HEK293 (cell line): ENCODE measurements at regions not wholly inside any gene's neighbourhood (a gene's known extent, or its start where the extent isn't known, plus 50 kb on each side); places are given as distances from the start of the nearest gene placed in this dataset.

ENCODE experiments used
- CTCF ChIA-PET: fragments of 350-600 bp; formaldehyde crosslinking; extraction: SDS; loops from one replicate; lab custom pipeline; 2021; ENCODE audit warnings: antibody characterized with exemption; lab: Yijun Ruan, JAX
- POLR2A ChIA-PET: fragments of 300-600 bp; formaldehyde crosslinking; extraction: SDS; loops from one replicate; lab custom pipeline; 2020; ENCODE audit warnings: antibody characterized with exemption, inconsistent platforms; lab: Yijun Ruan, JAX
- H3K27ac ChIP-seq: fragments of 200-500 bp; sonication (Bioruptor generic); 2 replicates; pipeline ENCODE4 v1.5.1; 2014; ENCODE audit warnings: low read depth, low read length, control low read depth, inconsistent platforms; ENCODE audit errors: extremely low read depth
- H3K36me3 ChIP-seq, 2 experiments: fragments of 200-500 bp in 1 of 2; sonication (Bioruptor generic) in 1 of 2; 1 replicate in 1 of 2; 2 replicates in 1 of 2; pipeline ENCODE4 v1.5.1; 2014 to 2017; ENCODE audit warnings: inconsistent platforms in 2 of 2, low read length in 2 of 2; ENCODE audit not compliant: control insufficient read depth in 2 of 2, insufficient read depth in 1 of 2
- H3K4me1 ChIP-seq: fragments of 200-500 bp; sonication (Bioruptor generic); 2 replicates; pipeline ENCODE4 v1.5.1; 2014; ENCODE audit warnings: mild to moderate bottlenecking, low read length, inconsistent platforms; ENCODE audit not compliant: control insufficient read depth, insufficient read depth
- H3K4me3 ChIP-seq: 2 replicates; pipeline ENCODE4 v1.5.1; 2011; ENCODE audit warnings: low read depth, mild to moderate bottlenecking, control low read depth, low read length, moderate library complexity
- H3K9me3 ChIP-seq: fragments of 200-500 bp; sonication (Bioruptor generic); 2 replicates; pipeline ENCODE4 v1.5.1; 2014; ENCODE audit warnings: low read depth, low read length, inconsistent platforms; ENCODE audit not compliant: control insufficient read depth, insufficient read depth
- EGR2 ChIP-seq: fragments of 450-650 bp; formaldehyde crosslinking; IDR thresholded peaks from 2 replicates; pipeline ENCODE4 v1.5.1; 2016; ENCODE audit warnings: low read depth, missing biosample characterization, missing genetic modification characterization
- GLI4 ChIP-seq: fragments of 450-650 bp; formaldehyde crosslinking; IDR thresholded peaks from 2 replicates; pipeline ENCODE4 v1.5.1; 2016; ENCODE audit warnings: missing biosample characterization, missing genetic modification characterization
- PATZ1 ChIP-seq: fragments of 450-650 bp; formaldehyde crosslinking; IDR thresholded peaks from 2 replicates; pipeline ENCODE4 v1.5.1; 2016; ENCODE audit warnings: missing biosample characterization, missing genetic modification characterization
- PRDM1 ChIP-seq: fragments of 450-650 bp; formaldehyde crosslinking; IDR thresholded peaks from 2 replicates; pipeline ENCODE4; 2016; ENCODE audit warnings: missing biosample characterization, missing genetic modification characterization
- ZNF146 ChIP-seq: fragments of 450-650 bp; formaldehyde crosslinking; IDR thresholded peaks from 2 replicates; pipeline ENCODE4 v1.5.1; 2016; ENCODE audit warnings: missing biosample characterization, missing genetic modification characterization
- ZNF391 ChIP-seq: fragments of 450-650 bp; formaldehyde crosslinking; IDR thresholded peaks from 2 replicates; pipeline ENCODE4 v1.5.1; 2016; ENCODE audit warnings: low read depth, missing biosample characterization, missing genetic modification characterization, borderline replicate concordance
- ZNF433 ChIP-seq: fragments of 450-650 bp; formaldehyde crosslinking; IDR thresholded peaks from 2 replicates; pipeline ENCODE4 v1.5.1; 2016; ENCODE audit warnings: missing biosample characterization, missing genetic modification characterization, low read depth
- ZNF501 ChIP-seq: fragments of 450-650 bp; formaldehyde crosslinking; IDR thresholded peaks from 2 replicates; pipeline ENCODE4 v1.5.1; 2016; ENCODE audit warnings: missing biosample characterization, missing genetic modification characterization
- ZNF510 ChIP-seq: fragments of 450-650 bp; formaldehyde crosslinking; IDR thresholded peaks from 2 replicates; pipeline ENCODE4 v1.5.1; 2018; ENCODE audit warnings: mild to moderate bottlenecking, missing genetic modification characterization, missing biosample characterization; ENCODE audit not compliant: insufficient replicate concordance
- ZNF530 ChIP-seq: fragments of 450-650 bp; formaldehyde crosslinking; IDR thresholded peaks from 2 replicates; pipeline ENCODE4 v1.5.1; 2016; ENCODE audit warnings: low read depth, missing biosample characterization, missing genetic modification characterization
- ZNF549 ChIP-seq: fragments of 450-650 bp; IDR thresholded peaks from 2 replicates; pipeline ENCODE4 v1.5.1; 2018; ENCODE audit warnings: missing biosample characterization, missing genetic modification characterization, mild to moderate bottlenecking, inconsistent platforms, moderate library complexity
- ZNF768 ChIP-seq: fragments of 450-650 bp; formaldehyde crosslinking; IDR thresholded peaks from 2 replicates; pipeline ENCODE4 v1.5.1; 2018; ENCODE audit warnings: missing biosample characterization, mild to moderate bottlenecking, missing genetic modification characterization
- ZSCAN30 ChIP-seq: fragments of 450-650 bp; IDR thresholded peaks from 2 replicates; pipeline ENCODE4 v1.5.1; 2018; ENCODE audit warnings: missing biosample characterization, mild to moderate bottlenecking, missing genetic modification characterization, moderate library complexity
- TF ChIP-seq, protein P1 (sequence below): fragments of 450-650 bp; formaldehyde crosslinking; conservative IDR thresholded peaks from 2 replicates; pipeline ENCODE4 v1.5.1; 2016; ENCODE audit warnings: low read depth, missing biosample characterization, missing genetic modification characterization
- TF ChIP-seq, protein P2 (sequence below): fragments of 450-650 bp; formaldehyde crosslinking; IDR thresholded peaks from 2 replicates; pipeline ENCODE4 v1.5.0; 2017; ENCODE audit warnings: missing biosample characterization, missing genetic modification characterization, borderline replicate concordance
- TF ChIP-seq, protein P3 (sequence below): fragments of 450-650 bp; formaldehyde crosslinking; IDR thresholded peaks from 2 replicates; pipeline ENCODE4 v1.5.1; 2016; ENCODE audit warnings: missing biosample characterization, missing genetic modification characterization, low read depth

DNA sequence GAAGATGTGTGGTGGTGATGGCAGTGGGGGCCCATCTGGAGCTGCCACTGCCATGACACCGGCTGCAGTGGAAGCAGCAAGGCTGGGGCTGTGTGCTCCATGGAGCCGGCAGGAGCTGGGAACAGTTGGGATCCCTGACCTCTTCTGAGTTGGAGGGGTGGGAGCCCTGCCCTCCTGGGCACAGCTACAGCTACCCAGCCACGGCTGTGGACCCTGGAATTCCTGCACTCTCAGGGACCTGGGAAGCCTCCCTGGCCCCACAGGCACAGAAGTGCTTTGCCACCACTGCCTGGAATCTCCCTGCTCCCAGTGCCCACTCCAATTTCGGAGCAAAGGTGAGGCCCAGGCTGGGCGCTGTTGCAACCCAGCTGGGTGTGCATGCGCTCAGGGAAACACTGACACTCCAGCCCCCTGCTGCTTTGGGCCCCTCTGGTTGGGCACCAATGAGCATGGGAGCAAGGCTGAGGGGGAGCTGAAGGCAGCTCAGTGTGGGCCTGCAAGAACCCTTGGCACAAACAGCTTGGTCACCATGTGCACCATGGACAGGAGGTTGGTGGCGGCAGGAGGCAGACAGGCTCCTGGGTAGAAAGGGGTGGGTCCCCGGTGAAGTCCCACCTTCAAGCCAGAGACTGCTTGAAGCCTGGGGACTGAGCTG, 817.6 kb downstream of the KCNT2 start (continued):
- TF ChIP-seq ZNF501 (tag by site-specific recombination), result no peak
- TF ChIP-seq ZNF510, result no peak

- H3K27ac ChIP-seq, result no peak overlapping the region
- no peak overlapping the region for H3K4me3 ChIP-seq
- H3K4me1 ChIP-seq, result no peaks in the 10 kb centered on the region
- no peaks in the 10 kb centered on the region for H3K36me3 ChIP-seq
- ChIA-PET POLR2A (no interaction called here), CTCF (no interaction called here)
- TF ChIP-seq ZNF768 (tag by site-specific recombination), result no peak
- no peak for TF ChIP-seq PRDM1
- TF ChIP-seq ZNF146 (tag by site-specific recombination), result no peak
- no peaks in the 10 kb centered on the region for H3K9me3 ChIP-seq
Observed at GRCh38 chr1:195789321-195789720, 818.9 kb downstream of the KCNT2 start.

DNA sequence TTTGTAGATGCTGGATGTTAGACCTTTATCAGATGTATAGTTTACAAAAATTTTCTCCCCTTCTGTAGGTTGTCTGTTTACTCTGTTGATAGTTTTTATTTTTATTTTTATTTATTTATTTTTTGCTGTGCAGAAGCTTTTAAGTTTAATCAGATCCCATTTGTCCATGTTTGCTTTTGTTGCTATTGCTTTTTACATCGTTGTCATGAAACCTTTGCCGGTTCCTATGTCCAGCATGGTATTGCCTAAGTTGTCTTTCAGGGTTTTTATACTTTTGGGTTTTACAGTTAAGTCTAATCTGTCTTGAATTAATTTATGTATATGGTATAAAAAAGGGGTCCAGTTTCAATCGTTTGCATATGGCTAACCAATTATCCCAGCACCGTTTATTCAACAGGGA, 819.5 kb downstream of the KCNT2 start:
- TF ChIP-seq ZNF549 (no peak), ZNF530 (tag by site-specific recombination) (no peak), ZNF391 (tag by site-specific recombination) (no peak), ZSCAN30 (no peak), GLI4 (tag by site-specific recombination) (no peak), PATZ1 (no peak), EGR2 (tag by site-specific recombination) (no peak), ZNF433 (tag by site-specific recombination) (no peak)
- TF ChIP-seq, protein P1, sequence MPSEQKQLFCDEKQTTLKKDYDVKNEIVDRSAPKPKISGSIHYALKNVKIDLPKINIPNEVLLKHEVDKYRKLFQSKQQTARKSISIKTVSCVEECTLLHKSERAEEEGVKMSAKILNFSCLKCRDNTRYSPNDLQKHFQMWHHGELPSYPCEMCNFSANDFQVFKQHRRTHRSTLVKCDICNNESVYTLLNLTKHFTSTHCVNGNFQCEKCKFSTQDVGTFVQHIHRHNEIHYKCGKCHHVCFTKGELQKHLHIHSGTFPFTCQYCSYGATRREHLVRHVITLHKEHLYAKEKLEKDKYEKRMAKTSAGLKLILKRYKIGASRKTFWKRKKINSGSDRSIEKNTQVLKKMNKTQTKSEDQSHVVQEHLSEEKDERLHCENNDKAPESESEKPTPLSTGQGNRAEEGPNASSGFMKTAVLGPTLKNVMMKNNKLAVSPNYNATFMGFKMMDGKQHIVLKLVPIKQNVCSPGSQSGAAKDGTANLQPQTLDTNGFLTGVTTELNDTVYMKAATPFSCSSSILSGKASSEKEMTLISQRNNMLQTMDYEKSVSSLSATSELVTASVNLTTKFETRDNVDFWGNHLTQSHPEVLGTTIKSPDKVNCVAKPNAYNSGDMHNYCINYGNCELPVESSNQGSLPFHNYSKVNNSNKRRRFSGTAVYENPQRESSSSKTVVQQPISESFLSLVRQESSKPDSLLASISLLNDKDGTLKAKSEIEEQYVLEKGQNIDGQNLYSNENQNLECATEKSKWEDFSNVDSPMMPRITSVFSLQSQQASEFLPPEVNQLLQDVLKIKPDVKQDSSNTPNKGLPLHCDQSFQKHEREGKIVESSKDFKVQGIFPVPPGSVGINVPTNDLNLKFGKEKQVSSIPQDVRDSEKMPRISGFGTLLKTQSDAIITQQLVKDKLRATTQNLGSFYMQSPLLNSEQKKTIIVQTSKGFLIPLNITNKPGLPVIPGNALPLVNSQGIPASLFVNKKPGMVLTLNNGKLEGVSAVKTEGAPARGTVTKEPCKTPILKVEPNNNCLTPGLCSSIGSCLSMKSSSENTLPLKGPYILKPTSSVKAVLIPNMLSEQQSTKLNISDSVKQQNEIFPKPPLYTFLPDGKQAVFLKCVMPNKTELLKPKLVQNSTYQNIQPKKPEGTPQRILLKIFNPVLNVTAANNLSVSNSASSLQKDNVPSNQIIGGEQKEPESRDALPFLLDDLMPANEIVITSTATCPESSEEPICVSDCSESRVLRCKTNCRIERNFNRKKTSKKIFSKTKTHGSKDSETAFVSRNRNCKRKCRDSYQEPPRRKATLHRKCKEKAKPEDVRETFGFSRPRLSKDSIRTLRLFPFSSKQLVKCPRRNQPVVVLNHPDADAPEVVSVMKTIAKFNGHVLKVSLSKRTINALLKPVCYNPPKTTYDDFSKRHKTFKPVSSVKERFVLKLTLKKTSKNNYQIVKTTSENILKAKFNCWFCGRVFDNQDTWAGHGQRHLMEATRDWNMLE (tag by site-specific recombination), result no peak
- TF ChIP-seq, protein P2, sequence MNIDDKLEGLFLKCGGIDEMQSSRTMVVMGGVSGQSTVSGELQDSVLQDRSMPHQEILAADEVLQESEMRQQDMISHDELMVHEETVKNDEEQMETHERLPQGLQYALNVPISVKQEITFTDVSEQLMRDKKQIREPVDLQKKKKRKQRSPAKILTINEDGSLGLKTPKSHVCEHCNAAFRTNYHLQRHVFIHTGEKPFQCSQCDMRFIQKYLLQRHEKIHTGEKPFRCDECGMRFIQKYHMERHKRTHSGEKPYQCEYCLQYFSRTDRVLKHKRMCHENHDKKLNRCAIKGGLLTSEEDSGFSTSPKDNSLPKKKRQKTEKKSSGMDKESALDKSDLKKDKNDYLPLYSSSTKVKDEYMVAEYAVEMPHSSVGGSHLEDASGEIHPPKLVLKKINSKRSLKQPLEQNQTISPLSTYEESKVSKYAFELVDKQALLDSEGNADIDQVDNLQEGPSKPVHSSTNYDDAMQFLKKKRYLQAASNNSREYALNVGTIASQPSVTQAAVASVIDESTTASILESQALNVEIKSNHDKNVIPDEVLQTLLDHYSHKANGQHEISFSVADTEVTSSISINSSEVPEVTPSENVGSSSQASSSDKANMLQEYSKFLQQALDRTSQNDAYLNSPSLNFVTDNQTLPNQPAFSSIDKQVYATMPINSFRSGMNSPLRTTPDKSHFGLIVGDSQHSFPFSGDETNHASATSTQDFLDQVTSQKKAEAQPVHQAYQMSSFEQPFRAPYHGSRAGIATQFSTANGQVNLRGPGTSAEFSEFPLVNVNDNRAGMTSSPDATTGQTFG (tag by site-specific recombination), result no peak
- TF ChIP-seq, protein P3, sequence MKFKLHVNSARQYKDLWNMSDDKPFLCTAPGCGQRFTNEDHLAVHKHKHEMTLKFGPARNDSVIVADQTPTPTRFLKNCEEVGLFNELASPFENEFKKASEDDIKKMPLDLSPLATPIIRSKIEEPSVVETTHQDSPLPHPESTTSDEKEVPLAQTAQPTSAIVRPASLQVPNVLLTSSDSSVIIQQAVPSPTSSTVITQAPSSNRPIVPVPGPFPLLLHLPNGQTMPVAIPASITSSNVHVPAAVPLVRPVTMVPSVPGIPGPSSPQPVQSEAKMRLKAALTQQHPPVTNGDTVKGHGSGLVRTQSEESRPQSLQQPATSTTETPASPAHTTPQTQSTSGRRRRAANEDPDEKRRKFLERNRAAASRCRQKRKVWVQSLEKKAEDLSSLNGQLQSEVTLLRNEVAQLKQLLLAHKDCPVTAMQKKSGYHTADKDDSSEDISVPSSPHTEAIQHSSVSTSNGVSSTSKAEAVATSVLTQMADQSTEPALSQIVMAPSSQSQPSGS (tag by site-specific recombination), result no peak
- Histone ChIP-seq H3K4me3 (no peak overlapping the region), H3K27ac (no peak overlapping the region), H3K4me1 (no peaks in the 10 kb centered on the region), H3K36me3 (no peaks in the 10 kb centered on the region), H3K9me3 (no peaks in the 10 kb centered on the region)
- CTCF ChIA-PET, result no interaction called here
- POLR2A ChIA-PET, result no interaction called here
